ENCODE measurements at regions not wholly inside any gene's neighbourhood (a gene's known extent, or its start where the extent isn't known, plus 50 kb on each side); places are given as distances from the start of the nearest gene placed in this dataset.
"Not testable (repeated sequence)": the region's sequence is repeated elsewhere in the genome, so short reads cannot be mapped to it uniquely, and the experiment has no call there.

DNA sequence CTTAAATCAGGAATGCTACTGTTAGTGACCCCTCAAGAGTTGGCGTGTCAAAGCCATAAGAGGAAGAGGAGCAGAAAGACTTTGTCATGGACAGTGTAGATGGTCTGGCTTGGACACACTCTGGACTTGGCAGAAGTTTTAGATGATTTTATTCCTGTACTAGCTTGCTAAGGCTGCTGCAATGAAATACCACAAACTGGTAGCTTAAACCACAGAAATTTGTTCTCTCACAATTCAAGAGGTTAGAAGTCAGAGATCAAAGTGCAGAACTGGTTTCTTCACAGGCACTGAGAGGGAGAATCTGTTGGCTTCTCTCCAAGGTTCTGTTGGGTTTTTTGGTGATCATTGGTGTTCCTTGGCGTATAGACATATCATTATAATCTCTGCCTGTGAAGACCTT is 869.8 kb upstream of the B3GALT2 start:
- DNase-seq (ENCODE audit: low spot score) (no peak), FAIRE-seq (no peak)

DNA sequence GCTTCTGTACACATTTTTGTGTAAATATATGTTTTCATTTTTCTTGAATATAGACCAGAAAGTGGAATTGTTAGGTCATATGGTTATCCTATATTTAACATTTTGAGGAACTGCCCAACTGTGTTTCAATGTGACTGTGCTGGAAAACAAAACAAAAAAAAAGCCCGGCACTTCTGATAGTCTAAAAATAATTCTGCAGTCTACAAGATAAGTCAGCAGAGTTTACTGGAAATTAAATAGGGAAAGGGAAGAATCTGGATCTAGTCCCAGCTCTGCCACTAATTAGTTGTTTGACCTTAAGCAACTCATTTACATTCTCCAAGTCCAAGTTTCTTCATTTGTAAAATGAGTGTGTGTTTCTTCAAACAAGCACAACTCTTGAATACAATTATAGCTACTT is 869.1 kb upstream of the B3GALT2 start:
- FAIRE-seq (no peak), DNase-seq (ENCODE audit: low spot score) (no peak)

DNA sequence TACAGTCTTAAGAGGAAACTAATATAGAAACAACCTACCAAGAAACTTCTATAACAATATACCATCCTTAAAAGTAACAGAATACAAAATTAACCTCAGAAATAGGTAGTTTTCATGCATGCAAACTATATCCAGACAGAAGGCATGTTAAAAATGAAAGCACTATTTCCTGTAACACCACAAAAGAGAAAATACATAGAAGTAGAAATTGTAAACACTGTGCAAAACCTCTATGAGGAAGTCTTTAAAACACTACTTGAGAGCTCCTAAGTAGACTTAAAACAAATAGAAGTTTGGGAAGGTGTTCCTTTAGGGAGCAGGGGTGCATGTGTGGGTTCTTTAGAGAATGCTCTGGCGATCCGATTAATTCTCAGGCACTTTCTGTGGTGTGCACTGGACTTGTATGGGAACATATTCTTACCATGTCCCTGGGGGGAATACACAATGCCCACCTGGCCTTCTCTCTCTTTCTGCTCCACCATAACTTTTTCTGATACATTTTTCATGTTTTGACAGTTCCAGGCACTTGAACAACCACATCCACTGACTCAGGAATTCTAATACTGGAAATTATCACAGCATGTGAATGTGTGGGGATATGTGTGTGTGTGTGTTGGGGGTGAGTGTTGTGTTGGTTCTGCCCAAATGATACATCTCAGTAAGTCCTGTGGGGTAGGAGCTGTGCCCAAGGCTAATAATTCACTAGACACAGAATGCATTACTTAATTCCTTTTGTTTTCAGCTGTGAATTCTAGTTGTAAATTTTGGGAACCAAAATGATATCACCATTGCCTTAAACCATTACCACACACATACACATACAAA is 866.3 kb upstream of the B3GALT2 start:
- FAIRE-seq (no peak), DNase-seq (ENCODE audit: low spot score) (no peak)

DNA sequence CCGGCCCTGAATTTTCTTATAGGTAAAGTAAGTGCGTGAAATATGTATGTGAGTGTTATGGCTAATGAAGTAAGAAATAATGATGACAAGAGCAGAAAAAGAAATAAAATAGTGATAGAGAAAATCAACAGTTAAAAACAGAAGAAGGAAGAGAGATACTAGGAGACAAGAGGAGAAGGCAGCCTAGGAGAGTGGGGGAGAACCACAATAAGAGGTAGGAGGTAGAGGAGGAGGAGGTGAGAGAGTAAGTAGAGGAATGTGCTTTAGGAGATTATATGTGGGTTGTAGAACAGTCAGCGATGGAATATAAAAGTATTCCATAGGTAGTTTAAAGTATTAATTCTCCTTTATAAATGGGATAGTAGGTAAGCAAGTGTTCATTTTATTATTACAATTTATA is 861.5 kb upstream of the B3GALT2 start:
- DNase-seq (ENCODE audit: low spot score), result no peak
- no peak for FAIRE-seq

DNA sequence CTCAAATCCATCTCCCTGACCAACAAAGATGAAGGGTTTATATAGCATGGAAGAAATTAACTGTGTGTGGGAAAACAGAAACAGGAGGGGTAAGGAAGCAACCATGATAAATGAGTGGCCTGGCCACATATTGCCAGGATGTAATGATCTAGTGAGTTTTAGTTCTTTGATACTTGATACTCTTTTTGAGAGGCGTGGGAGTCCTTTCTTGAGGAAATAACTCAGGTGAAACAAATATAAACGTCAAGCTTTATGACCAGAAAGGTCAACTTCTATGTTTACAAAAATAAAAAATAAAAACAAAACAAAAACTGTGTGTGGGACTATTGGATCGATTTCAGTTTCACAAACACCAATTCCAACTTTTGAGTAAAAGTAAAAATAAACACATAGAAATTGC is 860.8 kb upstream of the B3GALT2 start:
- FAIRE-seq (no peak), DNase-seq (ENCODE audit: low spot score) (no peak)

DNA sequence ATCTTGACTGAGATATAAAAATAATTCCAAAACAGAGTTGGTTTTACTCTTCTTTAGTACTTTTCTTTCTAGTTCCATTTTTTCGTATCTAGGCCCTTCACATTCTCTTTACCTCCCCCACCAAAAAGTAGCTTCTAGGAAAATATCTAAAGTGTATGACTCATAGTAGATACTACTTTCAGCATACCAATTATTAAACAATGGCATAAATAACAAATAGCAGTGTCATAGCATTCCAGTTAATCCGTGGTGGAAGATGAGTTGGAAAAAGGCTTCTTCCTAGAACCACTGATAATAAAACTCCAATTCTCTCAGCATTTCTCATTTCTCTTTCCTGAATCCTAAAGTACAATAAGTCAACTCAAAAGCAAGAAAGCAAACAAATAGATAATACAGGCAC is 859.0 kb upstream of the B3GALT2 start:
- FAIRE-seq, result no peak
- peak; percentile 11 for DNase-seq (ENCODE audit: low spot score)

DNA sequence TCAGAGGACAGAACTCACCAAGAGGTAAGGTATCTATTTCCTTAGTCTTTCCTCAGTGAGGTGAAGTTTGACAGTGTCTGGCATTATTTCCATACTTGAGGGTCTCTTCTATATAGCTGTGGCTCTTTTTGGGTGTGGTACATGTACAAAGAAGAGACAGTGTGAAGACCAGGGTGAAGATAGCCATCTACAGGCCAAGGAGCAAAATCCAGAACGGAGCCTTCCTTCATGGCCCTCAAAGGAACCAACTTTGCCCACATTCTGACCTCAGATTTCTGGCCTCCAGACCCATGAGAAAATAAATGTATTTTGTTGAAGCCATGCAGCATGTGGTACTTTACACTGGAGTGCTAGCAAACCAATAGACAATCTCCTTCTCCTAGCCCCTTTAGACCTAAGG is 858.5 kb upstream of the B3GALT2 start:
- FAIRE-seq, result no peak
- no peak for DNase-seq (ENCODE audit: low spot score)

DNA sequence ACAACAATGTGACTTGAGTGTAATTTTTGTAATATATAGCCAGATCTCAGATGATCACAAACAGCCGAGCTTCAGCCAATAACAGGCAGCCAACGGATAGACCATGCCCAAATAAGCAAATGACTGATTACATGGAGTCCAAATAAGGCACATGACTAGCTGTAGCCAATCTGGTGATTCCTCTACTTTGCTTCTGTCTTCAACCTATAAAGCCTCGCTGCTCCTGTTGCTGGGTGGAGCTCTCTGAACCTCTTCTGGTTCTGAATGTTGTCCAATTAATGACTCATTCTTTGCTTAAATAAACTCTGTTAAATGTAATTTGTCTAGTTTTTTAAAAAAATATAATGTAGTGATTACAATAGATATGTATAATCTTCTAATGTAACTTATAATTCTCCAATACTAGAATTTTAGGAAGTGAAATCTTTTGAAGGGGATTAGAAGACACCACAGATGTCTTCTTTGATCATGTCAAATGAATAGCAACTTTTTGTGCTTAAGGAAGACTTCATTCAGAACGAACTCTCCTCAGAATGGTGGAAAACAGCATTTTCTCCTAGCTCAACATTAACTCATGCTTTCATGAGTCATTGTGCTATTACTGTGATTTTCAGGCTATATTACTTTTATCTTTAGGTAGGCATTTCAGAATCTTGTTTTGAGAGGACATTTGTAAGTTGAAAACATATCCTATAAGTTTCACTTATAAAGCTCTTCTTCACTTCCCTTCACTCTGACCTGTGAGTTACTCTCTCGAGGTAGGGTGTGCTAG is 857.8 kb upstream of the B3GALT2 start:
- no peak for DNase-seq (ENCODE audit: low spot score)
- no peak for FAIRE-seq

DNA sequence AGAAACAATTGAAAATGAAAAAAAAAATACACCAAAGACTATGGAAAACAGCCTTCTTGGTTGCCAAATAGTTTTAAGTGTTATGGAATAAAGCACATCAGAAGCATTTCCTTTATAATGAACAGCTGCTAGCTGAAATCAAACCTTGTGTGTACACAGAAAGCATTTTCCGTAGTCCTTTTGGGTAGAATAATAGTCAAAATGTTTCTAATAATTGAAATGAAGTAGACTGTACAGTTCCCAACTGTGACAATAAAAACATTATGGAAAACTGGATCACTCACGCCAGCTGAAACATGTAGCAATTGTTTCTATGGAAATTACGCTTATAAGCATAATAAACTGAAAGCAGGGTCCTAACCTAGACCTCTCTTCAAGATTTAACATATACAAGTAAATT is 856.3 kb upstream of the B3GALT2 start:
- DNase-seq (ENCODE audit: low spot score) (no peak), FAIRE-seq (no peak)

DNA sequence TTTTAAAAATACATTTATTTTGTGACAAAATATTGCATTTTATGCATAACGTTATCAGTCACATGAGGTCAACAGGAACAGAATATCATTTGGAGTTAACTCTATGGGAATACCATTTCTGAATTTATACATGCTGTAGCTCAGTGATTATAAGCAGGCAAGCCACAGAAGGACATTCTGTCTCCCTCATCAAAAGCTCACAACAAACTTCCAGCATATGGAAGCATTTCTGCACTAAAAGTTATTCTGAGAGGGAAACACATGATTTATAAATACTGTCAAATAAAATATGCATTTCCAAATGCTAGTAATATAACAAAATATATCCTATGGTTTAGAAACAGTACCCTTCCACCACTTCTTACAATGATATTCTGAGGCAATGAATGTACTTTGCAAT is 854.1 kb upstream of the B3GALT2 start:
- no peak for DNase-seq (ENCODE audit: low spot score)
- no peak for FAIRE-seq

DNA sequence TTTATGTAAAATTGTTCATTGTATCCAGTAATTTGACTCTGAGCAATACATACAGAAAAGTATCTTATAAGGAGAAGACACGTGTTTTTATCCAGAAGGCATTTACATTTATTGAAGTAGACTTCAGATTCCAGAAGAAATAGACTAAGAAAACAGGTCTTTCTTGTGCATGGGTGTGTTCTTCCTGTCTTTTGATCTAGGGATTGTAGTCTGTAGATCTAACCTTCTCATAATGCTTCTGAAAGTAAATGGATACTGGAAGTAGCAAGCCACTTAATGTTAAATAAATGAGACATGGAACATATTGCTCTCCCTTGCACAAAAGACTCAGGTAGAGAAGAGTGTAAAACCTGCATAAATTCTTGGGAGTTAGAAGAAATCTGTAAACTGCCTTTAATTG is 853.2 kb upstream of the B3GALT2 start:
- DNase-seq (ENCODE audit: low spot score) (no peak), FAIRE-seq (no peak)

DNA sequence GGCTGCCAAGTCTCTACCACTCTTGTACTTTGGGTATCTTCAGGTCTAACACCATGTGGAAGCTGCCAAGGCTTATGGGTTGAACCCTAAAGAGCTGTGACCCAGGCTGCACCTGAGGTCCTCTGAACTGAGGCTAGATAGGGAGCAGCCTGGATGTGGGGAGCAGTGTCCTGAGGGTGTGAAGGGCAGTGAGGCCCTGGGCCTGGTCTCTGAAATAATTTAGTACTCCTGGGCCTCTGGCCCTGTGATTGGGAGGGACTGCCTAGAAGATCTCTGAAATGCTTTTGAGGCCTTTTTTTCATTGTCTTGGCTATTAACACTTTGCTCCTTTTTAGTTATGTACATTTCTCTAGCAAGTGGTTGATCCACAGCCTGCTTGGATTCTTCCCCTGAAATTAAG is 847.2 kb upstream of the B3GALT2 start:
- no peak for FAIRE-seq
- no peak for DNase-seq (ENCODE audit: low spot score)

DNA sequence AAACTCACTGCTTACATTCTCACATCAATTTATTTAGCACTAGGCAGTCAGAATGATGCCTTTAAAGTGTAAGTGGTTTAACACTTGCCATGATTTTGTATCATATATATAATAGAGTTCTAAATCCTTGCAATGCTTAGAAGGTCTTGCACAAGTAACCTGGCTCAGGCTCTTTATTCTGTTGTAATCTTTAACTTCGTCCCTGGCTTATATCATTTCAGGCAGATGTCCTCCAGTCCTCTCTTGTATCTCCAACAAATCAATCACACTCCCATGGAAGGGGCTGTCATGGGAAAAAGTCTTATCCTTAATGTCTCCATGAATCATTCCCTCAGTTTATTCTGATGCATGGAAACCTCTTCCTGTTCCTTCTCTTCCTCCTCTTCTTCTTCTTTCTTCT is 841.6 kb upstream of the B3GALT2 start:
- FAIRE-seq (no peak), DNase-seq (ENCODE audit: low spot score) (no peak)

DNA sequence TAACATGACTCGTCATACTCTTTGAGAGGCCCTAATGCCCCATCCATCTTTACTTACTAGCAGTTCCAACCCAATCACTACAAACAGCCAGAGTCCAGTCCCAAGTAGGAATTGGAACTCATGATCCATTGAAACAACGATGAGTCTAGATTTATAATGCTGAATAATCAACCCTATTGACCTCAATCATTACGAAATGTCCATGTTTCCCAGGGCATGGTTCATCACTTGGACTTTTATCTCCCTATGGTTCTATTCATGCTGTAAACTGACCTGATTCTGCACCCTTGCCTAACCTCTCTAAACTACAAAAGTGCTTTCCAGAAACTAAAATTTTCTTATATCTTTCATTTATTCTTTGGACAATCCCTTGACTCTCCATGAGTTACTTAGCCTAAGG is 840.0 kb upstream of the B3GALT2 start:
- DNase-seq (ENCODE audit: low spot score) (no peak), FAIRE-seq (no peak)

DNA sequence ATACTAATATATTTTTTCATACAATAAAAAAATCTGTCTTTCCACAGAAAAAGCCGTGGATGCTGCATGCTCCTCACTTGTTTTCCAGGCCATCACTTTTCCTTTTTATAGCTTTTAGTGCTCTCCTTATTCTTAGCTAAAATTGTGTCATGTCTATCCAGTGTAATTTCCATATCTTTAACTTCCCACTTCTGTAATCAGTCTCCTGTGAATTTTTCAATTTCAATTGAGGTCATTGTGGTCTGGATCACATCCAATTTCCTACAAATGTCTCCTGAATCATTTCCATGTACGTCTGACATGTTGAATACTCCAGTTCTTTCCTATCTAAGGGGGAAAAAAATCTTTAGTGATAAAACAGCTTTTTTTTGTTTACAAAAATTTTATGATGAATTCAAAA is 838.2 kb upstream of the B3GALT2 start:
- DNase-seq (ENCODE audit: low spot score) (peak; percentile 23), FAIRE-seq (no peak)

DNA sequence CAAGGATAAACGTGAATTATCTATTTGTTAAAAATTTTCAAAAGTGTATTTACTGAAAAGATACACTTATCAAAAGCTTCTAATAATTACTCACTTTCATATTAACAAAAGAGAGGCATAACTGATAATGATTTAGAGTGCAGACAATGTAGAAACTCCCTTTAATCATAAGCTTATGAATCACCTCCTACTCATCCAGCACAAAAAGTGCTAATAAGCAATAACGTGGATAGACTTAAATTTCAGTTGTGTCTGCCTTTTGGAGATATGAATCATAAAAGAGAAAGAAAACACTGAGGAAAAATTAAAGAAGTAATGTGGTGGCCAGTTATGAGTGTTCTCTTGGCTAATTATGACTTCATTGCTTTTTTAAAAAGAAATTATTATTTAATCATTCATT is 827.6 kb upstream of the B3GALT2 start:
- no peak for FAIRE-seq
- no peak for DNase-seq (ENCODE audit: low spot score)

DNA sequence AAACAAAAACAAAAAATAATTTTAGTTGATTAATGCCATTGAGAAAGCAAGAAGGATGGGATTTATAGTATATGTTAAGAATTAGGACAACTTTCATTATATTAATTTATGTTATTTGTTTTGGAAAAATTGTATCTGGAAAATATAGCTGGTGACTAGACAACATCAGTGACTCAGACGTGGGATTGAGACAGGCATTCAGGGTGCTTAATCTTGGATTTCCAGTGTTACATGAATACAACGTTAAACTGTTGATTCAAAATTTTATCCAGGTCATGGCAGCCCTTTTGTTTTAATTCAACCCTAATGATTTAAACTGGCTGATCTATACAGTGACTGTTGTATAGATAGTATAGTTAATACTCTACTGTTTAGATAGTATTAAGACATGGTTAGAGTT is 827.1 kb upstream of the B3GALT2 start:
- FAIRE-seq, result no peak

DNA sequence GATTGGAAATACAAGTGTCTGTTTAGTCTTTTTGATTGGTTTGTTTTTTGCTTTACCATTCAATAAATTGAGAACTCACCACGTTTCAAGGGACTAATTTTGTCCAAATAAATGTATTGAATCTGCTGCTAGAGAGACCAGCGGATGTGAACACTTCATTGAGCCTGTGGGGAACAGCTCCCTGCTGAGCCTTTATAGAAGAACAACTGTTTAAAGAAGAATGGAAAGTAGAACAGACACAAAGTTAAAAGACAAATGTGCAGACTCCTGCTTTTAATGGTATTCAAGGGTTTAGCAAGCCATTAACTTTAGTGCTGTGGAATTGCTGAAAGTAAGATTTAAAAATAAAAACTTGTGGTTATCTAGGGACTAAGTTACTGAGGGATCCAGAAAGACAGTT is 817.7 kb upstream of the B3GALT2 start:
- DNase-seq (ENCODE audit: low spot score) (no peak), FAIRE-seq (no peak)

More for the DNA sequence above, 827.1 kb upstream of the B3GALT2 start:
- DNase-seq (ENCODE audit: low spot score), result no peak

DNA sequence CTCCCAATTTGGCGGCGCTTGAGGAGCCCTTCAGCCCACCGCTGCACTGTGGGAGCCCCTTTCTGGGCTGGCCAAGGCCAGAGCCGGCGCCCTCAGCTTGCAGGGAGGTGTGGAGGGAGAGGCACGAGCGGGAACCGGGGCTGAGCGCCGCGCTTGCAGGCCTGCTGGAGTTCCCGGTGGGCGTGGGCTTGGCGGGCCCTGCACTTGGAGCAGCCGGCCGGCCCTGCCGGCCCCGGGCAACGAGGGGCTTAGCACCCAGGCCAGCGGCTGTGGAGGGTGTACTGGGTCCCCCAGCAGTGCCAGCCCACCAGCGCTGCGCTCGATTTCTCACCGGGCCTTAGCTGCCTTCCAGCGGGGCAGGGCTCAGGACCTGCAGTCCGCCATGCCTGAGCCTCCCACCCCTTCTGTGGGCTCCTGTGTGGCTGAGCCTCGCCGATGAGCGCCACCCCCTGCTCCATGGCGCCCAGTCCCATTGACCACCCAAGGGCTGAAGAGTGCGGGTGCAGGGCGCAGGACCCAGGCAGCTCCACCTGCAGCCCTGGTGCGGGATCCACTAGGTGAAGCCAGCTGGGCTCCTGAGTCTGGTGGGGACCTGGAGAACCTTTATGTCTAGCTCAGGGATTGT is 815.4 kb upstream of the B3GALT2 start:
- FAIRE-seq; DNase-seq (ENCODE audit: low spot score): not testable (repeated sequence)

DNA sequence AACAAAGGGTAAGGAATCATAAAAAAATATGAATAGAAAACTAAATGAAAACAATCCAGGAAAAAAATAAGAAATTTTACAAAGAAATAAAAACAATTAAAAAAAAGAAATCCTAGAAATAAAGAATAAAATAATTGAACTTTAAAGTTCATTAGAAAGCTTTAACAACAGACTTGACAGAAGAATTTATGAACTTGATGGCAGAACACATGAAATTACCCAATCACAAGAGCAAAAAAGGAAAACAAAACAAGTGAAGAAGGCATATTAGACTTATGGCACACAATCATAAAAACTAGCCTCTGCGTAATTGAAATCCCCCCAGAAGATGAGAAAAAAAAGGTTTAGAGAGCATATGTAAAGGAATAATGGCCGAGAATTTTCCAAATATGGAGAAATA is 802.5 kb upstream of the B3GALT2 start:
- DNase-seq (ENCODE audit: low spot score) (no peak), FAIRE-seq (no peak)

DNA sequence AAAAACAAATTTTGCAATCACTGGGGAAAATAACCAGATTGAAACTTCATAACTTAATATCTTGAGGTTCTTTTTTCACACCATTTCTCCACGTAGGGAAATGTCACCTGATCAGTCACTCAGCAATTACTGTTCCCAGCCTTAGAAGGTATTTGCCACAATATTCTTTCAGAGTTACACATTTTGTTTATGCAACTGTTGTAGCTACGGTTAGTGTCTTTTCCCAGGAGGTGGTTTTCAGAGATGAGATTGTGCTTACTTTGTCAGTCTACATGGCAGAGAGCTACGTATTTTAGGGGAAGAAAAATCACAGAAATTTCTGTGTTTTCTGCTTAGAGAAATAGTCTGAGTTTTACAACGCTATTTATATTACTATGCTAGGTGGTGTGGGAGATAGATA is 792.8 kb upstream of the B3GALT2 start:
- DNase-seq (ENCODE audit: low spot score), result no peak
- FAIRE-seq, result no peak

DNA sequence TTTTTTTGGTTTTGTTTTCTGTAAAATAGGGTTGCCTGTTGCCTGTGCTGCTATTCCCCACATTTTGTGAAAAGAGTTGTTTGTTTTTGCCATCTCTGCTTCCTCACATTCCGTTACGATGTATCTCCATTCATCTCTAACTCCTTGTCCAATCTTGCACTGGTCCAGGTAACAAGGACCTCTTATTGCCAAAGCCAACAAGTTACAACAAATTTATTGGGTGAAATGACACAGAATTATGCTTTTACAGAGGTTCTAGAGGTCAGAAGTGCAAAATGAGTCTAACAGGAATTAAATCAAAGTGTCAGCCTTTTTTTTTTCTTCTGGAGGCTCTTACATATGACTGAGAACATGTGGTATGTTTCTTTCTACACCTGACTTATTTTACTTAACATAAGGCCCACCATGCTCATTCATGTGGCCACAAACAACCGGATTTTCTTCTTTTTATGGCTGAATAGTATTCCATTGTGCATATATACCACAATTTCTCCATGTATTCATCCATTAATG is 787.9 kb upstream of the B3GALT2 start:
- DNase-seq (ENCODE audit: low spot score) (no peak), FAIRE-seq (no peak)
